ENCODE measurements at regions not wholly inside any gene's neighbourhood (a gene's known extent, or its start where the extent isn't known, plus 50 kb on each side); places are given as distances from the start of the nearest gene placed in this dataset.

- Histone ChIP-seq H3K27me3 (no peaks in the 10 kb centered on the region), H3K36me3 (no peaks in the 10 kb centered on the region), H3K27ac (no peak overlapping the region), H3K4me1 (no peaks in the 10 kb centered on the region), H3K9me3 (no peaks in the 10 kb centered on the region), H3K4me3 (no peak overlapping the region)
- no peak for TF ChIP-seq POLR2AphosphoS5 (IDR thresholded peaks at IDR 0.05)
- TF ChIP-seq CTCF (IDR thresholded peaks at IDR 0.05) = no peak
- TF ChIP-seq POLR2A (IDR thresholded peaks at IDR 0.05) = no peak
- intact Hi-C loops (cut with DNase I; ENCODE audit: low total_unique reads) = no loop called here
- no peak for DNase-seq (ENCODE audit: low spot score in 2 of 2)
These were observed 124.4 kb downstream of the FAM43A start for GRCh38 chr3:194810076-194810475.

GRCh38 chr3:194811118-194811517, 125.4 kb downstream of the FAM43A start:
- H3K27me3 ChIP-seq = no peaks in the 10 kb centered on the region
- no peak overlapping the region for H3K4me3 ChIP-seq
- DNase-seq (ENCODE audit: low spot score in 2 of 2) = no peak
- H3K4me1 ChIP-seq = no peaks in the 10 kb centered on the region
- no peak overlapping the region for H3K27ac ChIP-seq
- no peak for TF ChIP-seq POLR2AphosphoS5 (IDR thresholded peaks at IDR 0.05)
- no peak for TF ChIP-seq POLR2A (IDR thresholded peaks at IDR 0.05)
- no peaks in the 10 kb centered on the region for H3K9me3 ChIP-seq
- intact Hi-C loops (cut with DNase I; ENCODE audit: low total_unique reads) = no loop called here
- no peaks in the 10 kb centered on the region for H3K36me3 ChIP-seq

- H3K9me3 ChIP-seq = no peaks in the 10 kb centered on the region
- no peak overlapping the region for H3K4me3 ChIP-seq
- no peak overlapping the region for H3K27ac ChIP-seq
- intact Hi-C loops (cut with DNase I; ENCODE audit: low total_unique reads) = no loop called here
- no peak for TF ChIP-seq POLR2AphosphoS5 (IDR thresholded peaks at IDR 0.05)
- no peaks in the 10 kb centered on the region for H3K27me3 ChIP-seq
- DNase-seq (ENCODE audit: low spot score in 2 of 2) = no peak
- no peaks in the 10 kb centered on the region for H3K4me1 ChIP-seq
- no peaks in the 10 kb centered on the region for H3K36me3 ChIP-seq
These were observed 126.5 kb downstream of the FAM43A start for GRCh38 chr3:194812176-194812575.

- Histone ChIP-seq H3K36me3 (no peaks in the 10 kb centered on the region), H3K4me1 (no peaks in the 10 kb centered on the region), H3K27ac (no peak overlapping the region), H3K27me3 (no peaks in the 10 kb centered on the region), H3K4me3 (no peak overlapping the region), H3K9me3 (no peaks in the 10 kb centered on the region)
- no peak for DNase-seq (ENCODE audit: low spot score in 2 of 2)
- intact Hi-C loops (cut with DNase I; ENCODE audit: low total_unique reads) = no loop called here
- TF ChIP-seq POLR2AphosphoS5 (IDR thresholded peaks at IDR 0.05) = no peak
- no peak for TF ChIP-seq CTCF (IDR thresholded peaks at IDR 0.05)
- no peak for TF ChIP-seq POLR2A (IDR thresholded peaks at IDR 0.05)
These were observed 129.2 kb downstream of the FAM43A start for GRCh38 chr3:194814878-194815357.

GRCh38 chr3:194816748-194817591, 131.3 kb downstream of the FAM43A start:
- intact Hi-C loops (cut with DNase I; ENCODE audit: low total_unique reads) = no loop called here
- no peak for TF ChIP-seq POLR2AphosphoS5 (IDR thresholded peaks at IDR 0.05)

GRCh38 chr3:194817592-194817930, 131.9 kb downstream of the FAM43A start:
- Histone ChIP-seq H3K4me1 (no peaks in the 10 kb centered on the region), H3K27me3 (no peaks in the 10 kb centered on the region), H3K27ac (no peak overlapping the region), H3K36me3 (no peaks in the 10 kb centered on the region), H3K9me3 (no peaks in the 10 kb centered on the region), H3K4me3 (no peak overlapping the region)
- TF ChIP-seq CTCF (IDR thresholded peaks at IDR 0.05) = no peak
- no peak for TF ChIP-seq POLR2AphosphoS5 (IDR thresholded peaks at IDR 0.05)
- no peak for TF ChIP-seq POLR2A (IDR thresholded peaks at IDR 0.05)
- no peak for DNase-seq (ENCODE audit: low spot score in 2 of 2)
- intact Hi-C loops (cut with DNase I; ENCODE audit: low total_unique reads) = no loop called here

More at GRCh38 chr3:194816748-194817591, 131.3 kb downstream of the FAM43A start:
- H3K27me3 ChIP-seq = no peaks in the 10 kb centered on the region
- no peak overlapping the region for H3K27ac ChIP-seq
- H3K9me3 ChIP-seq = no peaks in the 10 kb centered on the region
- no peaks in the 10 kb centered on the region for H3K36me3 ChIP-seq
- no peaks in the 10 kb centered on the region for H3K4me1 ChIP-seq
- no peak for DNase-seq (ENCODE audit: low spot score in 2 of 2)
- no peak overlapping the region for H3K4me3 ChIP-seq
